AG08396 (cell line): ENCODE measurements at regions not wholly inside any gene's neighbourhood (a gene's known extent, or its start where the extent isn't known, plus 50 kb on each side); places are given as distances from the start of the nearest gene placed in this dataset.
"Not testable (repeated sequence)": the region's sequence is repeated elsewhere in the genome, so short reads cannot be mapped to it uniquely, and the experiment has no call there.

Experiments used
- DNase-seq: peaks from one replicate; pipeline ENCODE4 v3.0.0; 2012; ENCODE audit warnings: low spot score, mixed read lengths

- DNase-seq, result no peak
Observed at GRCh38 chr10:8787649-8788048, 733.2 kb downstream of the GATA3 start.

DNA sequence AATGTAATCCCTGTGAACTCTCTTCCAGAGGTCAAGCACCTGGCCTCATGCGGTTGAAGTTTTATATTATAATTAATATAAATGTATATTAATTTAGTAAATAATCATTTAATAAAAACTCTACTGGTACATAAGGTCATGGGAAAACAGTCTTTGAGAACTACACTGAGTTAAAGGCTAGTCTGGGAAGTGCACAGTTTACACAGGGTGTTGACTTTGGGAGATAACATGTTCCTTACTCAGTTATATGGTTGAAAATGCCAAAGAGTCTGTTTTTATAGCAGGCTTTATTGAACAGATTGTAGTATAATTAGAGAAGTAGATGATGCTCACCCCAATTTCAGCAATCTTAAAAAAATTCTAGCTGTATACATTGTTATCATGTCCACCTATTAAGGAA lies 735.9 kb downstream of the GATA3 start:
- no peak for DNase-seq

DNA sequence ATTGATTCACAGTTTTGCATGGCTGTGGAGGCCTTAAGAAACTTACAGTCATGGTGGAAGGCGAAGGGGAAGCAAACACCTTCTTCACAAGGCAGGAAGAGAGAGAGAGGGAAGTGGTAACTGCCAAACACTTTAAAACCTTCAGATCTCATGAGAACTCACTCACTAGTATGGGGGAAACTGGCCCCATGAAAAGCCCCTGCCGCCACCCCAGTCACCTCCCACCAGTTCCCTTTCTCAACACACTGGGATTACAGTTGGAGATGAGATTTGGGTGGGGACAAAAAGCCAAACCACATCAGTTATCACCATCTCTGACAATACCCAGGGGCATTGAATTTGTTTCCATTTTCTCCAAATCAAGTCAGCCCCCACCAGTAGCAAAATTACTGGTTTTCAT lies 740.4 kb downstream of the GATA3 start:
- no peak for DNase-seq

DNA sequence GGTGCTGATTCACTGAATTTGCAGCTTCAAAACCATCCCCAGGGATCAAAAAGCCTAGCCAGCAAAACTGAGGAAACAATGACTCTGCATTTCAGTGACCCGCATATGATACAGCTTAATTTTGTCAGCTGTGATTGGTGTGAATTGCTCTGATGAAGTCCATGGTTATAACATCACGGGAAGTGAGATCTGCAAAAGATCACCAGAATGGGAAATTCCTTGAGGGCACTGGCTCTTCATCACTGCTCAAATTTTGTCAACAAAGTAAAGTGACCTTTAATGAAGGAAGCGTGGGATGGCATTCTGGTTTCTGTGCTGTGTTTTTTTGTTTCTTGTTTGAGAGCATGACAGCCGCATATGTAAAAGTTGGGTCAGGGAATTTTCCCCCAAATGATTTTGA lies 745.9 kb downstream of the GATA3 start:
- DNase-seq, result no peak

- DNase-seq, result no peak
Observed at GRCh38 chr10:8803992-8804391, 749.5 kb downstream of the GATA3 start.

DNA sequence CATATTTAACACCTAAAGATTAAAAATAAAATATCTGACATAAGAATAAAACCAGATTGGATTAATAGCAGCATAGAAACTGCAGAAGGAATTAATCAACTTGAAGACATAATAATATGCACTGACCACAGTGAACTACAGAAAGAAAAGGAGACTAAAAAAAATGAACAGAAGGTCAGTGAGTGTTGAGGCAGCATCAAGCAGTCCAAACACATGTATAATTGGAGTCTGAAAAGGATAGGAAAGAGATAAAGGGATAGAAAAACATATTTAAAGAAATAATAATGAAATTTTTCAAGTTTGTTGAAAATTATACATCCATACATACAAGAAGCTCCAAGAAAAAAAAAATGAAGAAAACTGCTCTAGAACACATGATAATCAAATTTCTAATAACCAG lies 756.2 kb downstream of the GATA3 start:
- no peak for DNase-seq

GRCh38 chr10:8811201-8811600 lies 756.7 kb downstream of the GATA3 start:
- no peak for DNase-seq

DNA sequence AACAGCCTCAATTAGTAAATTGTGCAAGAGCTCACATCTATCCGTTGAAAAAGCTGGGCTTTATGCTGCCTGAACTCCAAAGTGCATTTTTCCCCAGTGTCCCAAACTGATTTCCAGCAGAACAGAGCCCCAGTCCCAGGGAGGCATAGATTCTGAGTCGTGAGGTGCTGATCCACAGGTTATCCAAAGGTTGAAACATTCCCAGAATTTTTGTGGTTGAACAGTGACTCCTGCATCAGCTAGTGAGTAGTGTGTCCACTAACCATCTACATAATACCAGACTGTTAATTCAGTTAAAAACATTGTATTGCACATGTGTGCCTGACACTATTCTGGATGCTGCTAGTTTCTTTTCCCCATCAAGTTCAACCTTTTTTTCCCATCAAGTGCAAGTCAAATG lies 761.5 kb downstream of the GATA3 start:
- DNase-seq, result no peak

- no peak for DNase-seq
Observed at GRCh38 chr10:8817299-8817698, 762.8 kb downstream of the GATA3 start.

DNA sequence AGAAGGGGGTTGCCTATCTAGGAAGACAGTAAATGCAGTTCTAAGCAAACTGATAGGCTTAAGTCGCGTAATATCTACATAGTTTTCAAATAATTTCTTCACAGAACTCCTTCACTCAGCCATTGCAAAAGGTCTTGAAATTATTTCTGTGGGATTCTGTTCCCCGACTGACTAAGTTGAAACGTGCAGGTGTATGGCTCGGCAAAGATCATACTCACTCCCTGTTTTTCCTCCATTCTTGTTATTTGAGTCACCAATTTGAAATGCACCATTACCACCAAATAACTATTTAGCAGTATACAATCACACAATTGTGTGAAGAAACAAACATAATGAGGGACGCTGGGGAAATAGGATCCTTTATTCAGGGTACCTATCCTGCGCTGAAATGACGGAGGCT lies 771.1 kb downstream of the GATA3 start:
- DNase-seq, result no peak

- DNase-seq, result no peak
Observed at GRCh38 chr10:8829592-8829991, 775.1 kb downstream of the GATA3 start.

DNA sequence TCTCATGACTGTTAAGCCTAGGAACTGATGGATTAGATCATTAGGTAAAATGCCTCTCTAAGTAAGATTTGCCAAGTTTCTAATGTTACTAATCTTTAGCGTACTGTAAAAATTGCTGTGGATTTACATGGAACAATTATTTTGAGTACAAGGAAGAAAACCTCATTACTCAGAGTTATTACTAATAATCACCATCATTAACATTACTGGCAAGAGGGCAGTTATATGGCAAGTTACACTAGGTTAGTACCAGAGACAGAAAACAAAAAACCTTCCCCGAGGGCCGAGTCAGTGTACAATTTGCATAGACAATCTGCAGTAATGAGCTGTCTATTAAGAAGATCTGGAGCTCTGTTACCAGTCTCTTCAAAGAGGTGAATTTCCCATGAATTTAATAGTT lies 775.6 kb downstream of the GATA3 start:
- no peak for DNase-seq

GRCh38 chr10:8830876-8831275 lies 776.4 kb downstream of the GATA3 start:
- DNase-seq, result no peak

GRCh38 chr10:8835453-8836167 lies 781.1 kb downstream of the GATA3 start:
- DNase-seq, result no peak

DNA sequence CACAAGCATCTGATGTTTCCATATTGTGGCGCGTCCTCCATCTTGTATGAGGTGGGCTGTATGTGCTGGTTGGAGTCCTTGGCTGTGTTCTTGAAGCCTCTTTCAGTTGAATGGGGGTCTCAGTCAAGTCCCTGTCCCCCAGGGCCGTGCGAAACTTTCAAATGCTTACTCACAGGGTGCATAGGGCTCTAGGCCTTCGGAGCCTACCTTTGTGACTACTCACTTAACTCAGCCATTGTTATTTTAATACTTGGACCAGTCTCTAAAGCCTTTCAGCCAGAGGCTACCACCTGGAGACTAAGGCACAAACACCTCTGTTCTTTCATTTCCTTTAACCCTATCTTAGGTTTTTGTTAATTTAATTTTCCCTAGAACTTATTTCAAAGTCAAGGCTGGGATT lies 785.9 kb downstream of the GATA3 start:
- no peak for DNase-seq

DNA sequence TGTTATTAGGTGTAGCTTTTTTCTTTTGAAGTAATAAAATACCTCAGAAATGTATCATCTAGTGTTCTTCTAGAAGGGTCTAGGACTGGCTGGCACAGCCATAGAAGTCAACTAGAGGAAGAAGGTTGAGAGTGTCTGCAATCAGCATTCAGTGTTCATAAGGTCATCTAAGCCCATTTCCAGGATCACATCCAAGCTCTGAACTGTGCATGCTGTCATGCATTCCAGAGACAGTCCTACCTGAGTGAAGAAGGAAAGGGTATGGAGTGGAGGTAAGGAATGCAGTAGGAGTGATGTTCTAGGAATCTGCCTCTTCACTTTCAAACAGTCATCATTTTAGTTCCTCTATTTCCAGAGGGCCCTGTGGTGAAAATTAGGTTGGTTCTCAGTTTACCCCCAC lies 789.7 kb downstream of the GATA3 start:
- DNase-seq, result no peak

DNA sequence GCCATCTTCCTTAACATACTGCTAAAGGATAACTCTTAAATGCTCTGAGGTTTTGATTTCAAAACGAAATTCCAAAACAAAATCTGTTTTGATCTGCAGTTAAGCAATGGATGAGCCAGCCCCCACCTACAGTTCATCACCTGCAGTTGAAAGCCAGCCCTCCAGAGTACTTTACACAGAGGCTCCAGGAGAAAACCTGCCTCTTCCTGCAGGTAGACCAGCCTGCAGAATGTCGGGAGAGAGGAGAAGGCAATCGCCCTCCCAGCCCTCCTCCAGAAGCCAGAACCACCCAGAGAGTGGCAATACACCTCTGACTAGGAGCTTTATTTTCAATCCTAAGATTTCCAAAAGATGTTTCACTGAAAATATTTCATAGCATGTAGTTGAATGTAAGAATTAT lies 798.1 kb downstream of the GATA3 start:
- no peak for DNase-seq

- no peak for DNase-seq
Observed at GRCh38 chr10:8853048-8853447, 798.6 kb downstream of the GATA3 start.

- not testable (repeated sequence) for DNase-seq
Observed at GRCh38 chr10:8868924-8869323, 814.4 kb downstream of the GATA3 start.

GRCh38 chr10:8873310-8873709 lies 818.8 kb downstream of the GATA3 start:
- no peak for DNase-seq

DNA sequence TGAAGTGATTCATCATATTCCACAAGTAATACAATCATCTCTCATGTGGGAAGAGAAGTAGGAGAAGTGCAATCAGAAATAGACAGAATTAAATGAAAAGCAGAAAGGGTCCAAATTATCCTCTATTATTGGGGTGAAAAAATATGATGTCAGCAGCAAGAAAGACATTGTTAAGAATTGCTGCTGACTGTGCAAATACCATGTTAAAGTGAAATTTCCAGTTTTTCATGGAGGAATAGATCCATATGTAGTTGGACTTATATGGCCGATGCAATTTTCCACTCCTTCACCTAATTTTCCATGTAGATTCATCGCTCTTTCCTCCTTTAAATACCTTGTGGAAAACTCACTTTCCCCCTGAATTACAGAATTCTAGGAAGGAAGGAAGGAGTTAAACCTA lies 819.8 kb downstream of the GATA3 start:
- DNase-seq, result no peak

DNA sequence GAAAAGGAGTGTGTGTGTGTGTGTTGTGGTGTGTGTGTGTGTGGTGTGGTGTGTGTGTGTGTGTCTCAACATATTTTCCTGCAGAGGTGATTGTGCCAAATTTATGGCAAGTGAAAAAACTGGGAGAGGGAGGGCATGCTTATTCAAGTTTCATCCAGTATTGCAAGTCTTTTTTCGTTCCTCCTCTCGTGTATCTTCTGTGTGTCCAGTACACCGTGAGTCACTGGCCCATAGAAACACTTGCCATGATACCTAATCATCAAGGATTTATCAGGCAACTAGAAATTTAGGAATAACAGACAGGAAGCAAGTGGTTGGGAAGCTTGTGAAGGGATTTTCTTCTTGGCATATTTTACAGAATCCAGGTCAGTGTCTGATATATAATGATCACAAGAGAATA lies 820.5 kb downstream of the GATA3 start:
- no peak for DNase-seq

DNA sequence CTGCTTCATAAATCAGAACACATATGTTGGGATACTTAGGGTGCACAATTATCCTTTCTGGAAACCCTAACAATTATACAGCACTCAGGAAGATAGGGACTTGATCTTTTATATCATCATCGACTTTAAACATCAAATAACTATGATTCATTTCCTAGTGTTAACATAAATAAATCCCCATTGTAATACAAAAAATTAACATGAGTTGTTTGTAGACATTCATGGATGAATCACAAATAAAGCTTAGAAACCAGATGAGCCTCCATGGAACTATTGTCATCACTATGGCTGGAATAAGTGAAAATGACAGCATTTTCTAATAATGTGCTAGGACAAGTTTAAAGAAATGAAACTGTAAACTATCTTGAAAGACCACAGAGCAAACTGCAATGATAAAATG lies 821.7 kb downstream of the GATA3 start:
- no peak for DNase-seq

GRCh38 chr10:8889538-8889937 lies 835.0 kb downstream of the GATA3 start:
- DNase-seq, result no peak

DNA sequence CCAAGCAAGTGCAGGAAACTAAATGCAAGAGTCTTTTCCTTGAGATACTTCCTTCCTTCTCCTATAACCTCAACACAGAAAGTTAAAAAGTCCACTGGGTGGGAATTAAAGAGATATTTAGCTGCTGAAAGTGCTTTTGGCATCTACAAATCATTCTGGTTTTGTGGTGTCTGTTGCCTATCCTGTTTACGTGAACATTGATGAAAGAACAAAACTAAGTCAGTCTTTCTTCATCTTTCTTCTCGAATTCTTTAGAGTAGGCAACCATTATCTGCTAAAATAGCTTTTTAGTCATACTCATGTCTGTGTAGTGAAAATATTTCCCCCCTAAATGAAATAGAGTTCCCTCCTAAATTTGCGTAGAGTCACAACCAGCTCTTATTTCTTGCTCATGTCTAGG lies 838.6 kb downstream of the GATA3 start:
- DNase-seq, result no peak
